LNCaP clone FGC (cell line): ENCODE measurements at regions not wholly inside any gene's neighbourhood (a gene's known extent, or its start where the extent isn't known, plus 50 kb on each side); places are given as distances from the start of the nearest gene placed in this dataset.

ENCODE experiments used
- DNase-seq: peaks from one replicate; pipeline ENCODE4 v3.0.0-alpha.2; 2011; ENCODE audit warnings: low read depth
- H3K4me3 ChIP-seq: 2 replicates; pipeline ENCODE4 v1.5.1; 2011; ENCODE audit warnings: mild to moderate bottlenecking, low read depth, low read length, control low read depth
- CTCF ChIP-seq: IDR thresholded peaks from 2 replicates; pipeline ENCODE4 v1.5.1; 2012; ENCODE audit warnings: mild to moderate bottlenecking; ENCODE audit not compliant: control insufficient read depth, insufficient read depth; ENCODE audit errors: extremely low read depth

GRCh38 chr2:149819356-149819957, 231.9 kb upstream of the MMADHC start:
- no peak overlapping the region for H3K4me3 ChIP-seq
- DNase-seq, result no peak
- TF ChIP-seq CTCF, result no peak

GRCh38 chr2:149816756-149817551, 229.4 kb upstream of the MMADHC start:
- no peak overlapping the region for H3K4me3 ChIP-seq
- no peak for TF ChIP-seq CTCF
- DNase-seq, result no peak

GRCh38 chr2:149815941-149816340, 228.4 kb upstream of the MMADHC start:
- H3K4me3 ChIP-seq, result no peak overlapping the region
- no peak for DNase-seq
- no peak for TF ChIP-seq CTCF

GRCh38 chr2:149814901-149815300, 227.3 kb upstream of the MMADHC start:
- TF ChIP-seq CTCF, result no peak
- no peak for DNase-seq
- no peak overlapping the region for H3K4me3 ChIP-seq

- H3K4me3 ChIP-seq, result no peak overlapping the region
- no peak for DNase-seq
- TF ChIP-seq CTCF, result no peak
Measured at GRCh38 chr2:149814049-149814448, 226.5 kb upstream of the MMADHC start.

GRCh38 chr2:149808556-149808955, 221.0 kb upstream of the MMADHC start:
- DNase-seq, result no peak
- no peak overlapping the region for H3K4me3 ChIP-seq
- TF ChIP-seq CTCF, result no peak

- no peak for TF ChIP-seq CTCF
Measured at GRCh38 chr2:149806651-149807050, 219.1 kb upstream of the MMADHC start.

More at GRCh38 chr2:149806651-149807050, 219.1 kb upstream of the MMADHC start:
- no peak for DNase-seq
- H3K4me3 ChIP-seq, result no peak overlapping the region
